Smooth muscle cell (in vitro differentiated cells): ENCODE measurements at regions not wholly inside any gene's neighbourhood (a gene's known extent, or its start where the extent isn't known, plus 50 kb on each side); places are given as distances from the start of the nearest gene placed in this dataset.

ENCODE experiments used
- DNase-seq: peaks from one replicate; lab custom pipeline; 2025; ENCODE audit not compliant: unreplicated experiment; lab: John Stamatoyannopoulos, UW
- H2AFZ ChIP-seq: fragments of 200-600 bp; sonication (generic); 2 replicates; pipeline ENCODE4 v1.6.0; 2016; ENCODE audit warnings: antibody characterized with exemption, low read depth, mild to moderate bottlenecking
- H3F3A ChIP-seq: fragments of 200-600 bp; sonication (generic); 2 replicates; pipeline ENCODE4 v1.6.0; 2017; ENCODE audit warnings: antibody characterized with exemption, low read depth
- H3K27ac ChIP-seq: fragments of 200-600 bp; sonication (generic); 2 replicates; pipeline ENCODE4 v1.5.1; 2016; ENCODE audit warnings: low read depth, mild to moderate bottlenecking
- H3K27me3 ChIP-seq: fragments of 200-600 bp; sonication (generic); 2 replicates; pipeline ENCODE4 v1.6.1; 2016; ENCODE audit warnings: low read depth, mild to moderate bottlenecking
- H3K36me3 ChIP-seq: fragments of 200-600 bp; sonication (generic); 2 replicates; pipeline ENCODE4 v1.5.1; 2016; ENCODE audit warnings: low read depth
- H3K4me1 ChIP-seq: fragments of 200-600 bp; sonication (generic); 2 replicates; pipeline ENCODE4 v1.5.1; 2016; ENCODE audit warnings: low read depth
- H3K4me2 ChIP-seq: fragments of 200-600 bp; sonication (generic); 2 replicates; pipeline ENCODE4 v1.6.0; 2016; ENCODE audit warnings: mild to moderate bottlenecking
- H3K4me3 ChIP-seq: fragments of 200-600 bp; sonication (generic); 2 replicates; pipeline ENCODE4 v1.5.1; 2016; ENCODE audit warnings: mild to moderate bottlenecking
- H3K79me2 ChIP-seq: fragments of 200-600 bp; sonication (generic); 2 replicates; pipeline ENCODE4 v1.6.0; 2016; ENCODE audit warnings: low read depth, mild to moderate bottlenecking
- H3K9ac ChIP-seq: fragments of 200-600 bp; sonication (generic); 2 replicates; pipeline ENCODE4 v1.6.0; 2016; ENCODE audit warnings: low read depth
- H3K9me3 ChIP-seq: fragments of 200-600 bp; sonication (generic); replicated peaks from 2 replicates; pipeline ENCODE4 v1.5.1; 2016; ENCODE audit warnings: low read depth
- H4K20me1 ChIP-seq: fragments of 200-600 bp; sonication (generic); 2 replicates; pipeline ENCODE4 v1.6.0; 2016; ENCODE audit warnings: low read depth
- CTCF ChIP-seq: fragments of 200-600 bp; sonication (generic); IDR thresholded peaks from 2 replicates; pipeline ENCODE4 v1.5.1; 2017; ENCODE audit warnings: borderline replicate concordance, mild to moderate bottlenecking, antibody characterized with exemption; ENCODE audit not compliant: insufficient read depth, poor library complexity, severe bottlenecking
- WGBS: methylation state at CpG from one replicate; pipeline ENCODE4 v1.1.7; 2016; ENCODE audit warnings: low lambda C conversion rate; 5-methylcytosine and 5-hydroxymethylcytosine counted together

GRCh38 chr10:44647877-44648542 lies 263.1 kb upstream of the CXCL12 start:
- no peak for DNase-seq
- Histone ChIP-seq H2AFZ (no peak overlapping the region), H3K4me2 (no peak overlapping the region), H3K9me3 (no peaks in the 10 kb centered on the region), H3K27me3 (peaks cover 2% of the 10 kb centered on the region), H3F3A (no peaks in the 10 kb centered on the region), H3K4me1 (no peaks in the 10 kb centered on the region), H3K27ac (no peak overlapping the region), H3K4me3 (no peak overlapping the region), H4K20me1 (no peaks in the 10 kb centered on the region), H3K79me2 (no peaks in the 10 kb centered on the region), H3K9ac (no peak overlapping the region), H3K36me3 (no peaks in the 10 kb centered on the region)
- TF ChIP-seq CTCF, result no peak
- WGBS, result 85% methylated on average over 10 of the region's 10 CpGs

- Histone ChIP-seq H3K27me3 (peaks cover 2% of the 10 kb centered on the region), H2AFZ (no peak overlapping the region), H3K4me1 (no peaks in the 10 kb centered on the region), H3K4me2 (no peak overlapping the region), H4K20me1 (no peaks in the 10 kb centered on the region), H3K4me3 (no peak overlapping the region), H3K9ac (no peak overlapping the region), H3K9me3 (no peaks in the 10 kb centered on the region), H3F3A (no peaks in the 10 kb centered on the region), H3K27ac (no peak overlapping the region), H3K79me2 (no peaks in the 10 kb centered on the region), H3K36me3 (no peaks in the 10 kb centered on the region)
- 82% methylated on average over 7 of the region's 7 CpGs for WGBS
- no peak for TF ChIP-seq CTCF
- DNase-seq, result no peak
Measured at GRCh38 chr10:44650691-44651661, 260.2 kb upstream of the TMEM72 start.

GRCh38 chr10:44651834-44652233 lies 259.3 kb upstream of the TMEM72 start:
- no peaks in the 10 kb centered on the region for H3F3A ChIP-seq
- no peaks in the 10 kb centered on the region for H3K9me3 ChIP-seq
- H3K4me1 ChIP-seq, result no peaks in the 10 kb centered on the region
- peaks cover 2% of the 10 kb centered on the region for H3K27me3 ChIP-seq
- no peak overlapping the region for H2AFZ ChIP-seq
- H3K79me2 ChIP-seq, result no peaks in the 10 kb centered on the region
- no peak for TF ChIP-seq CTCF
- no peak overlapping the region for H3K9ac ChIP-seq
- no peak overlapping the region for H3K27ac ChIP-seq
- 93% methylated on average over 4 of the region's 4 CpGs for WGBS
- no peaks in the 10 kb centered on the region for H4K20me1 ChIP-seq
- H3K4me3 ChIP-seq, result no peak overlapping the region
- no peaks in the 10 kb centered on the region for H3K36me3 ChIP-seq
- no peak overlapping the region for H3K4me2 ChIP-seq
- DNase-seq, result no peak
